Endodermal cell (in vitro differentiated cells): ENCODE measurements at regions not wholly inside any gene's neighbourhood (a gene's known extent, or its start where the extent isn't known, plus 50 kb on each side); places are given as distances from the start of the nearest gene placed in this dataset.

Source experiments
- DNase-seq: peaks from one replicate; pipeline ENCODE4 v3.0.0-alpha.2; 2017
- H3K27ac ChIP-seq: 2 replicates; pipeline ENCODE4 v1.5.1; 2013; ENCODE audit warnings: mild to moderate bottlenecking, low read depth, low read length, moderate library complexity
- H3K27me3 ChIP-seq: 2 replicates; pipeline ENCODE4 v1.6.1; 2013; ENCODE audit warnings: mild to moderate bottlenecking, low read length, moderate library complexity; ENCODE audit not compliant: insufficient read depth, control insufficient read depth, poor library complexity, severe bottlenecking
- H3K36me3 ChIP-seq: 2 replicates; pipeline ENCODE4 v1.7.0; 2013; ENCODE audit warnings: mild to moderate bottlenecking, low read length, moderate library complexity; ENCODE audit not compliant: control insufficient read depth, insufficient read depth
- H3K4me1 ChIP-seq: one replicate; pipeline ENCODE4 v1.7.0; 2013; ENCODE audit warnings: low read length; ENCODE audit not compliant: control insufficient read depth, insufficient read depth
- H3K4me3 ChIP-seq: 2 replicates; pipeline ENCODE4 v1.5.1; 2013; ENCODE audit warnings: mild to moderate bottlenecking, low read length, moderate library complexity
- H3K9ac ChIP-seq: 2 replicates; pipeline ENCODE4 v1.6.1; 2013; ENCODE audit warnings: mild to moderate bottlenecking, low read length, moderate library complexity; ENCODE audit not compliant: poor library complexity, severe bottlenecking; ENCODE audit errors: extremely low read depth
- H3K9me3 ChIP-seq: 2 replicates; pipeline ENCODE4 v1.6.1; 2013; ENCODE audit warnings: mild to moderate bottlenecking, low read length, moderate library complexity; ENCODE audit not compliant: control insufficient read depth
- H3K27ac Mint-ChIP-seq: 2 replicates; pipeline ENCODE4 v1.8.0; 2020; ENCODE audit warnings: mixed read lengths
- H3K27me3 Mint-ChIP-seq: 2 replicates; pipeline ENCODE4 v1.8.0; 2021; ENCODE audit warnings: mild to moderate bottlenecking, mixed read lengths; ENCODE audit not compliant: insufficient read depth
- H3K36me3 Mint-ChIP-seq: 2 replicates; pipeline ENCODE4 v1.8.0; 2020; ENCODE audit warnings: low read depth, mixed read lengths
- H3K4me1 Mint-ChIP-seq: 2 replicates; pipeline ENCODE4 v1.8.0; 2020; ENCODE audit warnings: mixed read lengths
- H3K4me3 Mint-ChIP-seq: 2 replicates; pipeline ENCODE4 v1.8.0; 2020; ENCODE audit warnings: mild to moderate bottlenecking, moderate library complexity, mixed read lengths
- H3K9me3 Mint-ChIP-seq: 2 replicates; pipeline ENCODE4 v1.8.0; 2020; ENCODE audit warnings: mild to moderate bottlenecking, mixed read lengths
- WGBS, 2 experiments: methylation state at CpG; one replicate each; pipeline versions ENCODE4 v1.1.5 to v1.1.7; 2013; ENCODE audit warnings: missing lambda C conversion rate in 2 of 2, mixed read lengths in 1 of 2; ENCODE audit not compliant: insufficient coverage in 1 of 2, insufficient read length in 1 of 2; 5-methylcytosine and 5-hydroxymethylcytosine counted together
- TF ChIP-seq, protein P1 (sequence below): fragments of 200-600 bp; sonication (generic); conservative IDR thresholded peaks from 2 replicates; pipeline ENCODE4 v1.5.0; 2021; ENCODE audit warnings: antibody characterized with exemption, mild to moderate bottlenecking

DNA sequence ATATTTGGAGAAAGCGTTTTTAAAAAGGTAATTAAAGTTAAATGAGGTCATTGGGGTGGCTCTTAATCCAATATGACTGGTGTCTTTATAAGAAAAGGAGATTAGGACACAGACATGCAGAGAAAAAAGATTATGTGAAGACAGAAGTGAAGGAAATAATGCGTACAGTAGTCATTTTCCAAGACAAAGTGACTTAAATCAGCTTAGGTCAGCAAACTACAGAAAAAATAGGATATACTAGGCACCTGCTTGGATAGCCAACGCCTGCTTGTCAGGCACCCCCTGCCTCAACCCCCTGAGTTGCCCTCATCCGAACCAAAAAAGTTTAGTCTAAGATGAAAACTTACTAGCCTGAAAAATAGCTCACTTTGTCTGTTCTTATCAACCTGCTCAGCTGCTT lies 58.2 kb upstream of the SPAG17 start:
- Mint-ChIP-seq H3K4me1 (no peaks in the 10 kb centered on the region), H3K4me3 (no peak overlapping the region), H3K9me3 (peaks cover 19% of the 10 kb centered on the region), H3K27me3 (no peaks in the 10 kb centered on the region), H3K27ac (no peak overlapping the region), H3K36me3 (peaks cover 2% of the 10 kb centered on the region)
- no peak for DNase-seq
- WGBS, 2 experiments, result 93 to 100% methylated on average over 3 to 4 of the region's 4 CpGs
- H3K27me3 ChIP-seq, result no peaks in the 10 kb centered on the region
- H3K36me3 ChIP-seq, result no peaks in the 10 kb centered on the region
- no peak overlapping the region for H3K4me3 ChIP-seq
- H3K27ac ChIP-seq, result no peak overlapping the region
- TF ChIP-seq, protein P1, sequence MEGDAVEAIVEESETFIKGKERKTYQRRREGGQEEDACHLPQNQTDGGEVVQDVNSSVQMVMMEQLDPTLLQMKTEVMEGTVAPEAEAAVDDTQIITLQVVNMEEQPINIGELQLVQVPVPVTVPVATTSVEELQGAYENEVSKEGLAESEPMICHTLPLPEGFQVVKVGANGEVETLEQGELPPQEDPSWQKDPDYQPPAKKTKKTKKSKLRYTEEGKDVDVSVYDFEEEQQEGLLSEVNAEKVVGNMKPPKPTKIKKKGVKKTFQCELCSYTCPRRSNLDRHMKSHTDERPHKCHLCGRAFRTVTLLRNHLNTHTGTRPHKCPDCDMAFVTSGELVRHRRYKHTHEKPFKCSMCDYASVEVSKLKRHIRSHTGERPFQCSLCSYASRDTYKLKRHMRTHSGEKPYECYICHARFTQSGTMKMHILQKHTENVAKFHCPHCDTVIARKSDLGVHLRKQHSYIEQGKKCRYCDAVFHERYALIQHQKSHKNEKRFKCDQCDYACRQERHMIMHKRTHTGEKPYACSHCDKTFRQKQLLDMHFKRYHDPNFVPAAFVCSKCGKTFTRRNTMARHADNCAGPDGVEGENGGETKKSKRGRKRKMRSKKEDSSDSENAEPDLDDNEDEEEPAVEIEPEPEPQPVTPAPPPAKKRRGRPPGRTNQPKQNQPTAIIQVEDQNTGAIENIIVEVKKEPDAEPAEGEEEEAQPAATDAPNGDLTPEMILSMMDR, result no peak
- no peaks in the 10 kb centered on the region for H3K4me1 ChIP-seq
- H3K9me3 ChIP-seq, result peaks cover 13% of the 10 kb centered on the region
- H3K9ac ChIP-seq, result no peak overlapping the region
